Breast epithelium (tissue), 4 donors: ENCODE measurements at regions not wholly inside any gene's neighbourhood (a gene's known extent, or its start where the extent isn't known, plus 50 kb on each side); places are given as distances from the start of the nearest gene placed in this dataset.

Experiments used
- DNase-seq, 2 donors: peaks; one replicate each; pipeline ENCODE4 v3.0.0-alpha.2; 2019; ENCODE audit warnings: low spot score in 2 of 2
- H3K27ac ChIP-seq, 2 donors: fragments of 200-600 bp; sonication (generic) in 1 of 2; one replicate each; pipeline ENCODE4 v1.5.1; 2016 to 2019; ENCODE audit warnings: mild to moderate bottlenecking in 1 of 2
- H3K27me3 ChIP-seq, 2 donors: fragments of 200-600 bp; sonication (generic) in 1 of 2; one replicate each; pipeline versions ENCODE4 v1.5.1 to v1.6.0; 2017 to 2019; ENCODE audit warnings: control low read depth in 1 of 2, mild to moderate bottlenecking in 1 of 2
- H3K36me3 ChIP-seq: fragments of 200-600 bp; one replicate; pipeline ENCODE4 v1.5.1; 2019
- H3K4me1 ChIP-seq, 2 donors: fragments of 200-600 bp; sonication (generic); one replicate each; pipeline ENCODE4 v1.5.1; 2016 to 2019; ENCODE audit warnings: control low read depth in 1 of 2
- H3K4me3 ChIP-seq, 3 donors: fragments of 200-600 bp; sonication (generic); 1 replicate in 2 of 3; 2 replicates in 1 of 3; pipeline ENCODE4 v1.5.1; 2016 to 2019; ENCODE audit warnings: mild to moderate bottlenecking in 3 of 3, moderate library complexity in 2 of 3
- H3K9me3 ChIP-seq, 2 donors: fragments of 200-600 bp; sonication (generic) in 1 of 2; one replicate each; pipeline ENCODE4 v1.5.1; 2016 to 2019; ENCODE audit warnings: control low read depth in 1 of 2
- POLR2A ChIP-seq: fragments of 450-650 bp; IDR thresholded peaks from one replicate; pipeline ENCODE4 v1.6.1; 2016; ENCODE audit warnings: antibody characterized with exemption, mild to moderate bottlenecking, moderate library complexity
- POLR2AphosphoS5 ChIP-seq, 3 donors: sonication (generic); formaldehyde crosslinking; IDR thresholded peaks; one replicate each; pipeline ENCODE4 v1.6.1; 2017; ENCODE audit warnings: antibody characterized with exemption in 3 of 3
- intact Hi-C: fragments of 100-400 bp; cut with DNase I; formaldehyde crosslinking; loops from one replicate; pipeline ENCODE4 v1.15.1; 2023; ENCODE audit warnings: low total_unique reads
- TF ChIP-seq, protein P1 (sequence below), 3 donors: fragments of 450-650 bp; IDR thresholded peaks; one replicate each; pipeline ENCODE4 v1.5.1; 2016 to 2017; ENCODE audit warnings: antibody characterized with exemption in 3 of 3, mild to moderate bottlenecking in 3 of 3, moderate library complexity in 3 of 3

DNA sequence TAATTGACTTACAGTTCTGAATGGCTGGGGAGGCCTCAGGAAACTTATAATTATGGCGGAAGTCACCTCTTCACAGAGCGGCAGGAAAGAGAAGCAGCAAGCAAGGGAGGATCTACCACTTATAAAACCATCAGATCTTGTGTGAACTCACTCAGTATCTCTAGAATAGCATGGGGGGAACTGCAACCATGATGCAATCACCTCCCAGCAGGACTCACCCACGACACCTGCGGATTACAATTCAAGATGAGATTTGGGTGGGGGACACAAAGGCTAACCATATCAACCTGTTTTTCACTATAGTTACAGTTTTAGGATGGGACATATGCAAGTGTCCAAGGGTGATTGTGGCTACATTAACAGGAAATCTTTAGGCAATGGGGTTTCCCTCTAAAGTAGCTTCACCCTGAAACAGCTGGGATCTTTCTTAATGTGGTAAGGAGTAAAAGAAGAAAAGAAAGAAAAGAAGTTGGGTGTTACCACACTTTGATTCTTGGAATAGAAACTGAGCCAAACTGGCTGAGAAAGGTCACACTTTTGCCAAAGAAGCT lies 453.8 kb downstream of the OTOL1 start:
- H3K9me3 ChIP-seq = no peaks in the 10 kb centered on the region
- TF ChIP-seq POLR2A (no peak), POLR2AphosphoS5 (IDR thresholded peaks at IDR 0.05) (no peak)
- TF ChIP-seq, protein P1, sequence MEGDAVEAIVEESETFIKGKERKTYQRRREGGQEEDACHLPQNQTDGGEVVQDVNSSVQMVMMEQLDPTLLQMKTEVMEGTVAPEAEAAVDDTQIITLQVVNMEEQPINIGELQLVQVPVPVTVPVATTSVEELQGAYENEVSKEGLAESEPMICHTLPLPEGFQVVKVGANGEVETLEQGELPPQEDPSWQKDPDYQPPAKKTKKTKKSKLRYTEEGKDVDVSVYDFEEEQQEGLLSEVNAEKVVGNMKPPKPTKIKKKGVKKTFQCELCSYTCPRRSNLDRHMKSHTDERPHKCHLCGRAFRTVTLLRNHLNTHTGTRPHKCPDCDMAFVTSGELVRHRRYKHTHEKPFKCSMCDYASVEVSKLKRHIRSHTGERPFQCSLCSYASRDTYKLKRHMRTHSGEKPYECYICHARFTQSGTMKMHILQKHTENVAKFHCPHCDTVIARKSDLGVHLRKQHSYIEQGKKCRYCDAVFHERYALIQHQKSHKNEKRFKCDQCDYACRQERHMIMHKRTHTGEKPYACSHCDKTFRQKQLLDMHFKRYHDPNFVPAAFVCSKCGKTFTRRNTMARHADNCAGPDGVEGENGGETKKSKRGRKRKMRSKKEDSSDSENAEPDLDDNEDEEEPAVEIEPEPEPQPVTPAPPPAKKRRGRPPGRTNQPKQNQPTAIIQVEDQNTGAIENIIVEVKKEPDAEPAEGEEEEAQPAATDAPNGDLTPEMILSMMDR (IDR thresholded peaks at IDR 0.05) = no peak
- H3K27ac ChIP-seq = no peak overlapping the region
- no peaks in the 10 kb centered on the region for H3K4me1 ChIP-seq
- H3K36me3 ChIP-seq = no peaks in the 10 kb centered on the region
- no peak for DNase-seq
- intact Hi-C loops = no loop called here
- H3K4me3 ChIP-seq = no peak overlapping the region
- H3K27me3 ChIP-seq = no peaks in the 10 kb centered on the region

DNA sequence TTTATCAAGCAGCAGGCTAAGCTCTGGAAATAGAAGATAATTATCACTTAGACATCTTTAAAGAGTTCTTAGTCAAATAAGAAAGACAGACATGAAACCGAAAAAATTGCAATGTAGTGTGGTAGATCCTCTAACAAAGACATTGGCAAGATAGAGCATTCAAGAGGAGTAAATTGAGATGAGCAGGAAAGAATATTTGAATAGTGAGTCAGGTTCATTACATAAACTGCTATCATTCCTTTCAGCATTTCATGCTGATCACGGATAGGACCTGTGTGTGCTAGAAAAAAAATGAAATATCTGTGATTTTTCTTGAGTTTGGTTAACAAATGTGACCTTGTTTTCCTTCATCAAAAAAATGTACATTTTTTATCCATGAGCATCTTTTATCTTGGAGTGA lies 460.9 kb downstream of the OTOL1 start:
- Histone ChIP-seq H3K27me3 (no peaks in the 10 kb centered on the region), H3K36me3 (no peaks in the 10 kb centered on the region), H3K27ac (no peak overlapping the region), H3K4me3 (no peak overlapping the region), H3K4me1 (no peaks in the 10 kb centered on the region), H3K9me3 (no peaks in the 10 kb centered on the region)
- intact Hi-C loops = no loop called here
- no peak for DNase-seq
- TF ChIP-seq, protein P1 (IDR thresholded peaks at IDR 0.05) = no peak
- no peak for TF ChIP-seq POLR2AphosphoS5 (IDR thresholded peaks at IDR 0.05)
- TF ChIP-seq POLR2A = no peak

DNA sequence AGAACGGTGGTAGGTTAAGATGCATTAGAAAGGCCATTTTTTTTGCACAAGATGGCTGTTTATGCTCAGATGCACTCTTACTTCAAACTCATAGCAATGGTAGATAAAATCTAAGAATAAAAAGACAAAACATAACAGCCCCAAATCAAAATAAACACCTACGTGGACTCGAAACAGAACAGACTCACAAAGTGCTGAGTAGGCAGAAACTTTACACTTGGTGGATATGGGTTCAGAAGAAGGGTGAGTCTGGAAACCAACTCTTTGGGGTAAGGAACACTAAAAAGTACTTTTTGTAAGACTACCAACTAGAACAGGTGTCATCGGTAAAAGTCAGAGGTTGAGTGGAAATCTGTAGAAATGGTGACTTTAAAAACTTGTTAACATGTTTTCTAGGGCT lies 468.2 kb downstream of the OTOL1 start:
- Histone ChIP-seq H3K27ac (no peak overlapping the region), H3K9me3 (peaks cover 0 to 4% of the 10 kb centered on the region in 2 donors), H3K36me3 (no peaks in the 10 kb centered on the region), H3K4me1 (no peaks in the 10 kb centered on the region), H3K4me3 (no peak overlapping the region), H3K27me3 (no peaks in the 10 kb centered on the region)
- intact Hi-C loops = no loop called here
- no peak for DNase-seq
- no peak for TF ChIP-seq POLR2A
- TF ChIP-seq POLR2AphosphoS5 (IDR thresholded peaks at IDR 0.05) = no peak
- TF ChIP-seq, protein P1 (IDR thresholded peaks at IDR 0.05) = no peak

DNA sequence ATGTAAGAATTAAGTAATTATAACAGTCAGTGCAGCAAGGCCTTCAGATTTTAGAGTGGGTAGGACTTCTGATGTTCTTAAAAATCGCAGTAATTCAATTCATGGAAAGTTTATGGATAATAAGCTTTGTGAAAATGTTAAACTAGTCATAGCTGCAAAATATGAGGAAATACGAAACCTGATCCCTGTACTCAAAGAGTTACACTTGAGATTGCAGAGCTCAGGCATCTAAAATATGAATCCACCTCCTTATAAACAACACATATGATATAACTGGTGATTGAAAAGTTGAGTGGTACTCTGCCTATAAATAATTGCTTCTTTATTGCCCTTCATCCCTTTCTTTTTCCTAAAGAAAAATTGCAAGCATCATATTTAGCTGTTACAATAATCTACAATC lies 473.3 kb downstream of the OTOL1 start:
- H3K9me3 ChIP-seq = no peaks in the 10 kb centered on the region
- H3K27me3 ChIP-seq = no peaks in the 10 kb centered on the region
- H3K4me1 ChIP-seq = no peaks in the 10 kb centered on the region
- intact Hi-C loops = no loop called here
- no peak overlapping the region for H3K27ac ChIP-seq
- H3K36me3 ChIP-seq = no peaks in the 10 kb centered on the region
- H3K4me3 ChIP-seq = no peak overlapping the region
- DNase-seq = no peak
- no peak for TF ChIP-seq POLR2A
- TF ChIP-seq, protein P1 (IDR thresholded peaks at IDR 0.05) = no peak
- no peak for TF ChIP-seq POLR2AphosphoS5 (IDR thresholded peaks at IDR 0.05)

DNA sequence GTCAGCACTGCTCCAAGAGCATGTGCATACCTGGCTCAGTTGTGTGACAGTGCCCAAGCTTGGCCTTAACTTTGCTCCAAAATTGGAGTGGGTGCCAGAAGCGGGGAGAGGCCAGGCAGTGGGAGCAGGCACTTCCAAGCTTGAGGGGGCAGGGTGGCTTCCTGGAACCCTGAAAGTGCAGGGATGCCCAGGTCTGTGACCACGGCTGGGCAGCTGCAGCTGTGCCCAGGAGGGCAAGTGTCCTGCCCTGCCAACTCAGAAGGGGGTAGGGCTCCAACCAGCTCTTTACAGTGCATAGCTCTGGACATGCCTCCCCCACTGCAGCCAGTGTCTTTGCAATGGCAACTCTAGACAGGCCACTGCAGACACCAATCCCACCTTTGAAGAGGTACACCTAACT lies 478.6 kb downstream of the OTOL1 start:
- H3K9me3 ChIP-seq = no peaks in the 10 kb centered on the region
- no peak for DNase-seq
- TF ChIP-seq POLR2AphosphoS5 (IDR thresholded peaks at IDR 0.05) (no peak), POLR2A (no peak)
- TF ChIP-seq, protein P1 (IDR thresholded peaks at IDR 0.05) = no peak
- H3K27ac ChIP-seq = no peak overlapping the region
- intact Hi-C loops = no loop called here
- no peaks in the 10 kb centered on the region for H3K4me1 ChIP-seq
- H3K4me3 ChIP-seq = no peak overlapping the region
- no peaks in the 10 kb centered on the region for H3K27me3 ChIP-seq
- no peaks in the 10 kb centered on the region for H3K36me3 ChIP-seq
